ENCODE measurements at regions not wholly inside any gene's neighbourhood (a gene's known extent, or its start where the extent isn't known, plus 50 kb on each side); places are given as distances from the start of the nearest gene placed in this dataset.

DNA sequence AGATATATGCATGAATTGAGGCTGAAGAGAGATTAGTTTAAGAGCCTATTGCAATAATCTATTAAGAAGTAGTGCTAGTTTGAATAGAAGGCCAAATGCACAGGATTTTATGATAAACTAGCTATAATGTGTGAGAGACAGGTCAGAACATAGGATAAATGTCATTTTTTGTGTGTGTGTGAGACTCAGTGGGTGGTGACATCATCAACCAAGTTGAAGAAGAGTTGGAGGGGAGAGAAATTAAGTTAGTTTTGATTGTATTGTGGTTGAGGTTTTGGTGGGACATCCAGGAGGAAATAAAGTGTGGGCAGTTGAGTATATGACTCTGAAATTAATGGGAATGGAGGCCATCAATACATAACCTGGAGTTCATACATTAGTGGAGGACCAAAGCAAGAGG, 320.1 kb upstream of the CWC22 start:
- dilution Hi-C loops (cut with HindIII; ENCODE audit: low sequenced_read_pairs, unreplicated experiment), result no loop called here
- H4K5ac ChIP-seq (ENCODE audit: low read depth, low read length), result no peak overlapping the region
- no peak overlapping the region for H3K4me3 ChIP-seq (ENCODE audit: insufficient read depth, low read depth, low read length)
- H3K18ac ChIP-seq (ENCODE audit: low read depth, low read length), result no peak overlapping the region
- no peak overlapping the region for H3K27ac ChIP-seq (ENCODE audit: insufficient read depth, low read length)
- intact Hi-C loops (cut with micrococcal nuclease), result no loop called here
- H2AK5ac ChIP-seq (ENCODE audit: low read depth, low read length), result no peak overlapping the region
- no peak overlapping the region for H4K91ac ChIP-seq (ENCODE audit: insufficient read depth, low read depth, low read length)
- H3K9me1 ChIP-seq (ENCODE audit: insufficient read depth, low read length), result no peaks in the 10 kb centered on the region
- no peak overlapping the region for H3K14ac ChIP-seq (replicated peaks; ENCODE audit: low read depth, low read length)
- H4K20me1 ChIP-seq (ENCODE audit: insufficient read depth, low read length), result no peaks in the 10 kb centered on the region
- no peak overlapping the region for H2BK120ac ChIP-seq (ENCODE audit: low read depth, low read length)
- H3K27me3 ChIP-seq (ENCODE audit: control insufficient read depth, insufficient read depth, low read length), result no peaks in the 10 kb centered on the region
- H3K9ac ChIP-seq (ENCODE audit: low read depth, low read length), result no peak overlapping the region
- H2BK15ac ChIP-seq (ENCODE audit: low read depth, low read length), result no peak overlapping the region
- BruUV-seq (replicated peaks), result no TSS peak
- H4K8ac ChIP-seq (ENCODE audit: low read depth in 2 of 2, low read length in 2 of 2), result no peak overlapping the region
- no peak for DNase-seq
- no peak overlapping the region for H3K4ac ChIP-seq (ENCODE audit: low read depth, low read length)
- no peak overlapping the region for H2AK9ac ChIP-seq (replicated peaks; ENCODE audit: low read depth, low read length, poor library complexity)
- H2BK5ac ChIP-seq (ENCODE audit: low read depth, low read length, poor library complexity, severe bottlenecking), result no peak overlapping the region
- H3K9me3 ChIP-seq (ENCODE audit: control insufficient read depth, insufficient read depth, low read length), result no peaks in the 10 kb centered on the region
- no peaks in the 10 kb centered on the region for H3K79me1 ChIP-seq (ENCODE audit: low read depth in 1 of 2, low read length in 2 of 2)
- no peak overlapping the region for H2AFZ ChIP-seq (replicated peaks; ENCODE audit: low read length, poor library complexity)
- no peak overlapping the region for H3K56ac ChIP-seq (ENCODE audit: extremely low read depth, insufficient read depth, low read length)
- in situ Hi-C loops (cut with MboI; ENCODE audit: low sequenced_read_pairs), result no loop called here
- ChIA-PET POLR2A (ENCODE audit: unreplicated experiment) (no interaction called here), CTCF (no interaction called here)
- TF ChIP-seq, protein P1, sequence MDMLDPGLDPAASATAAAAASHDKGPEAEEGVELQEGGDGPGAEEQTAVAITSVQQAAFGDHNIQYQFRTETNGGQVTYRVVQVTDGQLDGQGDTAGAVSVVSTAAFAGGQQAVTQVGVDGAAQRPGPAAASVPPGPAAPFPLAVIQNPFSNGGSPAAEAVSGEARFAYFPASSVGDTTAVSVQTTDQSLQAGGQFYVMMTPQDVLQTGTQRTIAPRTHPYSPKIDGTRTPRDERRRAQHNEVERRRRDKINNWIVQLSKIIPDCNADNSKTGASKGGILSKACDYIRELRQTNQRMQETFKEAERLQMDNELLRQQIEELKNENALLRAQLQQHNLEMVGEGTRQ (IDR thresholded peaks at IDR 0.05; ENCODE audit: low read depth, low read length), result no peak
- TF ChIP-seq CHD1 (IDR thresholded peaks at IDR 0.05; ENCODE audit: low read depth, low read length) (no peak), RCOR1 (IDR thresholded peaks at IDR 0.05; ENCODE audit: insufficient replicate concordance, low read length) (no peak), MAFK (IDR thresholded peaks at IDR 0.05; ENCODE audit: low read depth, low read length) (no peak), FOS (IDR thresholded peaks at IDR 0.05; ENCODE audit: low read depth, low read length) (no peak), NFE2L2 (IDR thresholded peaks at IDR 0.05; ENCODE audit: low read depth, low read length) (no peak), CEBPB (IDR thresholded peaks at IDR 0.05; ENCODE audit: low read depth, low read length) (no peak), MAZ (IDR thresholded peaks at IDR 0.05; ENCODE audit: borderline replicate concordance, low read depth, low read length) (no peak), RFX5 (IDR thresholded peaks at IDR 0.05; ENCODE audit: low read depth, low read length) (no peak), BHLHE40 (IDR thresholded peaks at IDR 0.05; ENCODE audit: low read depth, low read length) (no peak), RAD21 (IDR thresholded peaks at IDR 0.05; ENCODE audit: low read length) (no peak), SMC3 (IDR thresholded peaks at IDR 0.05; ENCODE audit: low read depth, low read length) (no peak), POLR2A (IDR thresholded peaks at IDR 0.05; ENCODE audit: low read depth, low read length) (no peak), MXI1 (IDR thresholded peaks at IDR 0.05; ENCODE audit: borderline replicate concordance, low read depth, low read length) (no peak)
- TF ChIP-seq, protein P2, sequence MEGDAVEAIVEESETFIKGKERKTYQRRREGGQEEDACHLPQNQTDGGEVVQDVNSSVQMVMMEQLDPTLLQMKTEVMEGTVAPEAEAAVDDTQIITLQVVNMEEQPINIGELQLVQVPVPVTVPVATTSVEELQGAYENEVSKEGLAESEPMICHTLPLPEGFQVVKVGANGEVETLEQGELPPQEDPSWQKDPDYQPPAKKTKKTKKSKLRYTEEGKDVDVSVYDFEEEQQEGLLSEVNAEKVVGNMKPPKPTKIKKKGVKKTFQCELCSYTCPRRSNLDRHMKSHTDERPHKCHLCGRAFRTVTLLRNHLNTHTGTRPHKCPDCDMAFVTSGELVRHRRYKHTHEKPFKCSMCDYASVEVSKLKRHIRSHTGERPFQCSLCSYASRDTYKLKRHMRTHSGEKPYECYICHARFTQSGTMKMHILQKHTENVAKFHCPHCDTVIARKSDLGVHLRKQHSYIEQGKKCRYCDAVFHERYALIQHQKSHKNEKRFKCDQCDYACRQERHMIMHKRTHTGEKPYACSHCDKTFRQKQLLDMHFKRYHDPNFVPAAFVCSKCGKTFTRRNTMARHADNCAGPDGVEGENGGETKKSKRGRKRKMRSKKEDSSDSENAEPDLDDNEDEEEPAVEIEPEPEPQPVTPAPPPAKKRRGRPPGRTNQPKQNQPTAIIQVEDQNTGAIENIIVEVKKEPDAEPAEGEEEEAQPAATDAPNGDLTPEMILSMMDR (conservative IDR thresholded peaks at IDR 0.05; ENCODE audit: low read depth, low read length), result no peak
- TF ChIP-seq, protein P3, sequence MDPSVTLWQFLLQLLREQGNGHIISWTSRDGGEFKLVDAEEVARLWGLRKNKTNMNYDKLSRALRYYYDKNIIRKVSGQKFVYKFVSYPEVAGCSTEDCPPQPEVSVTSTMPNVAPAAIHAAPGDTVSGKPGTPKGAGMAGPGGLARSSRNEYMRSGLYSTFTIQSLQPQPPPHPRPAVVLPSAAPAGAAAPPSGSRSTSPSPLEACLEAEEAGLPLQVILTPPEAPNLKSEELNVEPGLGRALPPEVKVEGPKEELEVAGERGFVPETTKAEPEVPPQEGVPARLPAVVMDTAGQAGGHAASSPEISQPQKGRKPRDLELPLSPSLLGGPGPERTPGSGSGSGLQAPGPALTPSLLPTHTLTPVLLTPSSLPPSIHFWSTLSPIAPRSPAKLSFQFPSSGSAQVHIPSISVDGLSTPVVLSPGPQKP (IDR thresholded peaks at IDR 0.05; ENCODE audit: borderline replicate concordance, low read depth, low read length), result no peak
- no peak overlapping the region for H3K23ac ChIP-seq (ENCODE audit: low read depth, low read length)
- H2BK20ac ChIP-seq (ENCODE audit: low read depth, low read length), result no peak overlapping the region
- no peaks in the 10 kb centered on the region for H3K4me1 ChIP-seq (ENCODE audit: control insufficient read depth, insufficient read depth, low read length)
- no peak overlapping the region for H3K4me2 ChIP-seq (ENCODE audit: low read depth, low read length)
- no peak for ATAC-seq (ENCODE audit: low read depth)
- H3K36me3 ChIP-seq (ENCODE audit: control insufficient read depth, insufficient read depth, low read length), result no peaks in the 10 kb centered on the region
